Inferior parietal cortex (tissue), 1 donor: ENCODE measurements at regions not wholly inside any gene's neighbourhood (a gene's known extent, or its start where the extent isn't known, plus 50 kb on each side); places are given as distances from the start of the nearest gene placed in this dataset.

ENCODE experiments used
- DNase-seq: peaks from one replicate; pipeline ENCODE4 v3.0.0-alpha.2; 2016; ENCODE audit errors: extremely low spot score

GRCh38 chr10:43973801-43974200 lies 325.1 kb upstream of the ZNF32 start:
- DNase-seq: no peak

GRCh38 chr10:43972976-43973647 lies 324.4 kb upstream of the ZNF32 start:
- no peak for DNase-seq

- no peak for DNase-seq
Observed at GRCh38 chr10:43971981-43972380, 323.3 kb upstream of the ZNF32 start.

- DNase-seq: no peak
Observed at GRCh38 chr10:43971306-43971705, 322.6 kb upstream of the ZNF32 start.

- DNase-seq: no peak
Observed at GRCh38 chr10:43970717-43971116, 322.0 kb upstream of the ZNF32 start.

GRCh38 chr10:43970018-43970698 lies 321.5 kb upstream of the ZNF32 start:
- DNase-seq: no peak

- no peak for DNase-seq
Observed at GRCh38 chr10:43969506-43969905, 320.8 kb upstream of the ZNF32 start.

GRCh38 chr10:43968961-43969360 lies 320.3 kb upstream of the ZNF32 start:
- no peak for DNase-seq

GRCh38 chr10:43968076-43968475 lies 319.4 kb upstream of the ZNF32 start:
- DNase-seq: no peak

- no peak for DNase-seq
Observed at GRCh38 chr10:43966571-43966965, 317.9 kb upstream of the ZNF32 start.

GRCh38 chr10:43965918-43966570 lies 317.4 kb upstream of the ZNF32 start:
- no peak for DNase-seq

- DNase-seq: no peak
Observed at GRCh38 chr10:43965033-43965917, 316.6 kb upstream of the ZNF32 start.

- no peak for DNase-seq
Observed at GRCh38 chr10:43964486-43964885, 315.8 kb upstream of the ZNF32 start.

- no peak for DNase-seq
Observed at GRCh38 chr10:43963793-43964425, 315.2 kb upstream of the ZNF32 start.

- no peak for DNase-seq
Observed at GRCh38 chr10:43963379-43963778, 314.7 kb upstream of the ZNF32 start.

GRCh38 chr10:43962346-43963191 lies 313.9 kb upstream of the ZNF32 start:
- DNase-seq: no peak

- DNase-seq: no peak
Observed at GRCh38 chr10:43961523-43962345, 313.1 kb upstream of the ZNF32 start.

- no peak for DNase-seq
Observed at GRCh38 chr10:43960981-43961380, 312.3 kb upstream of the ZNF32 start.

GRCh38 chr10:43960477-43960876 lies 311.8 kb upstream of the ZNF32 start:
- DNase-seq: no peak

GRCh38 chr10:43960135-43960415 lies 311.4 kb upstream of the ZNF32 start:
- no peak for DNase-seq
